ENCODE measurements at regions not wholly inside any gene's neighbourhood (a gene's known extent, or its start where the extent isn't known, plus 50 kb on each side); places are given as distances from the start of the nearest gene placed in this dataset.

- Histone ChIP-seq H3K27ac (no peak overlapping the region), H3K9me3 (no peaks in the 10 kb centered on the region), H3K4me3 (no peak overlapping the region), H3K27me3 (replicated peaks; ENCODE audit: insufficient read depth) (no peaks in the 10 kb centered on the region), H3K4me1 (replicated peaks) (no peaks in the 10 kb centered on the region), H3K36me3 (no peaks in the 10 kb centered on the region)
- TF ChIP-seq POLR2AphosphoS5 (IDR thresholded peaks at IDR 0.05) = no peak
- TF ChIP-seq, protein P1, sequence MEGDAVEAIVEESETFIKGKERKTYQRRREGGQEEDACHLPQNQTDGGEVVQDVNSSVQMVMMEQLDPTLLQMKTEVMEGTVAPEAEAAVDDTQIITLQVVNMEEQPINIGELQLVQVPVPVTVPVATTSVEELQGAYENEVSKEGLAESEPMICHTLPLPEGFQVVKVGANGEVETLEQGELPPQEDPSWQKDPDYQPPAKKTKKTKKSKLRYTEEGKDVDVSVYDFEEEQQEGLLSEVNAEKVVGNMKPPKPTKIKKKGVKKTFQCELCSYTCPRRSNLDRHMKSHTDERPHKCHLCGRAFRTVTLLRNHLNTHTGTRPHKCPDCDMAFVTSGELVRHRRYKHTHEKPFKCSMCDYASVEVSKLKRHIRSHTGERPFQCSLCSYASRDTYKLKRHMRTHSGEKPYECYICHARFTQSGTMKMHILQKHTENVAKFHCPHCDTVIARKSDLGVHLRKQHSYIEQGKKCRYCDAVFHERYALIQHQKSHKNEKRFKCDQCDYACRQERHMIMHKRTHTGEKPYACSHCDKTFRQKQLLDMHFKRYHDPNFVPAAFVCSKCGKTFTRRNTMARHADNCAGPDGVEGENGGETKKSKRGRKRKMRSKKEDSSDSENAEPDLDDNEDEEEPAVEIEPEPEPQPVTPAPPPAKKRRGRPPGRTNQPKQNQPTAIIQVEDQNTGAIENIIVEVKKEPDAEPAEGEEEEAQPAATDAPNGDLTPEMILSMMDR (IDR thresholded peaks at IDR 0.05) = no peak
- TF ChIP-seq POLR2A (IDR thresholded peaks at IDR 0.05) = no peak
- 62% methylated on average over 5 of the region's 5 CpGs for WGBS
- intact Hi-C loops (cut with DNase I) = no loop called here
- no peak for DNase-seq (ENCODE audit: low spot score)
Observed at GRCh38 chr15:91572110-91572509, 281.4 kb upstream of the SLCO3A1 start.

DNA sequence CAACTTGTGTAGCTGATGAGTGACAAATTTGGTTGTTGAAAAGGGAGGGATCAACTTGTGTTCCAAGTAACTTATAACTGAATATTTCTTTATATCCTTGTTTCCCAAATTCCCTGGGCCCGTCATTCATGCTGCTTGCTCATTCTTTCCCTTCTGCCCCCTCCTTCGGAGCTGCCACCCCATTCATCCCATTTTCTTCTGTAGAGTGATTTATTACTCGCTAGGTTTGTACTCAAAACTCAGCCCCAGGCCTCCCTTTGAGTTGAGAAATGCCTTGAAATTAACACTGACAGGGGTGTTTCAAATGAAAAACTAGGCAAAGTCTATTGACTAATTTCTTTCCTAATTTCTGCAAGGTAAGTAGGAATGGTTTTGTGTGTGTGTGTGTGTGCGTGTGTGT, 277.4 kb upstream of the SLCO3A1 start:
- Histone ChIP-seq H3K36me3 (no peaks in the 10 kb centered on the region), H3K27me3 (replicated peaks; ENCODE audit: insufficient read depth) (no peaks in the 10 kb centered on the region), H3K4me3 (no peak overlapping the region), H3K27ac (no peak overlapping the region), H3K9me3 (no peaks in the 10 kb centered on the region), H3K4me1 (replicated peaks) (no peaks in the 10 kb centered on the region)
- TF ChIP-seq, protein P1 (IDR thresholded peaks at IDR 0.05) = no peak
- TF ChIP-seq POLR2A (IDR thresholded peaks at IDR 0.05) (no peak), POLR2AphosphoS5 (IDR thresholded peaks at IDR 0.05) (no peak)
- intact Hi-C loops (cut with DNase I) = no loop called here
- 58% methylated on average over 4 of the region's 4 CpGs for WGBS
- DNase-seq (ENCODE audit: low spot score) = no peak

DNA sequence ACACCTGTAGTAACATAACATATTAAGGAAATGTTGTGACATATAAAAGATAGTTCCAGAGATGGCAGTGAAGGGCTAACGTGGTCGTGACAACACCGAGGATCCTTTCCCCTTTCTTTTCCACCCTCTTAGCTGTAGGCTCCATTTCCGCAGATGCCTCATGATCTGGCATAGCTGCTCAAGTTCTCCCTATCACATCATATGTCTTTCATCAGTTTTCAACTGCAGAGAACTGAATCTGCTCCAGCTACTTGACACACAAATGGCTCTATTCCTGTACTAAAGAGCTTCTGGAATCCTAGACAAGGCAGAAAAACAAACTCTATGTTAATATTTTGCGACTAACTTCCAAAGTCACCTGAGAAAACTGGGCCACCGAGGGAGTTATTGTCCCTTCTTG, 275.0 kb upstream of the SLCO3A1 start:
- DNase-seq (ENCODE audit: low spot score) = no peak
- Histone ChIP-seq H3K9me3 (no peaks in the 10 kb centered on the region), H3K36me3 (no peaks in the 10 kb centered on the region), H3K27me3 (replicated peaks; ENCODE audit: insufficient read depth) (no peaks in the 10 kb centered on the region), H3K4me3 (no peak overlapping the region), H3K4me1 (replicated peaks) (no peaks in the 10 kb centered on the region), H3K27ac (no peak overlapping the region)
- TF ChIP-seq, protein P1 (IDR thresholded peaks at IDR 0.05) = no peak
- no peak for TF ChIP-seq POLR2AphosphoS5 (IDR thresholded peaks at IDR 0.05)
- no peak for TF ChIP-seq POLR2A (IDR thresholded peaks at IDR 0.05)
- intact Hi-C loops (cut with DNase I) = no loop called here
- 72% methylated on average over 6 of the region's 6 CpGs for WGBS

GRCh38 chr15:91584895-91585294, 268.6 kb upstream of the SLCO3A1 start:
- H3K4me1 ChIP-seq (replicated peaks) = no peaks in the 10 kb centered on the region
- no peaks in the 10 kb centered on the region for H3K9me3 ChIP-seq
- TF ChIP-seq POLR2A (IDR thresholded peaks at IDR 0.05) (no peak), POLR2AphosphoS5 (IDR thresholded peaks at IDR 0.05) (no peak)
- TF ChIP-seq, protein P1 (IDR thresholded peaks at IDR 0.05) = no peak
- H3K36me3 ChIP-seq = no peaks in the 10 kb centered on the region
- DNase-seq (ENCODE audit: low spot score) = no peak
- H3K27ac ChIP-seq = no peak overlapping the region
- no peaks in the 10 kb centered on the region for H3K27me3 ChIP-seq (replicated peaks; ENCODE audit: insufficient read depth)
- intact Hi-C loops (cut with DNase I) = no loop called here
- no peak overlapping the region for H3K4me3 ChIP-seq
- 76% methylated on average over 3 of the region's 3 CpGs for WGBS

DNA sequence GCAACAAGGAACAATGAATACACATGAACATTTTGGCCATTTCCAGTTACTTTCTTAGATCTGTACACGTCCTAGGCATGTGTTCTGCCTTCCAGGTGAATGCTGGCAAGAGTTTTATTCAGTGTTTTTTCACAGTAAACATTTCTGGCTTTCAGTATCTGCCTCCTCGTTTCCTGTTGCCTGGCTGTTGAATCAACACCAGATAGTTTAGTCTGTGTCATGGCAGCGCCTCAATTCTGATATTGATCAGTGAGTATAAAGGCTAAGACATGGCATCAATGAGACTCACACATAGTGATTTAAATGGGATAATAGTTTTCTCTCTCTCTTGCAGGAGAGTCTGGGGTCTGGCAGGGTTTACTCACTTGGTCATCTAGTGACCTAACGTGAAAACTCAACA, 266.9 kb upstream of the SLCO3A1 start:
- TF ChIP-seq, protein P1 (IDR thresholded peaks at IDR 0.05) = no peak
- no peaks in the 10 kb centered on the region for H3K4me1 ChIP-seq (replicated peaks)
- intact Hi-C loops (cut with DNase I) = no loop called here
- WGBS = 44% methylated on average over 4 of the region's 4 CpGs
- no peak for DNase-seq (ENCODE audit: low spot score)
- no peaks in the 10 kb centered on the region for H3K9me3 ChIP-seq
- H3K36me3 ChIP-seq = no peaks in the 10 kb centered on the region
- H3K27ac ChIP-seq = no peak overlapping the region
- no peak overlapping the region for H3K4me3 ChIP-seq
- no peaks in the 10 kb centered on the region for H3K27me3 ChIP-seq (replicated peaks; ENCODE audit: insufficient read depth)
